Tibial nerve (tissue), 4 donors: ENCODE measurements at regions not wholly inside any gene's neighbourhood (a gene's known extent, or its start where the extent isn't known, plus 50 kb on each side); places are given as distances from the start of the nearest gene placed in this dataset.
A peak's percentile ranks its signal among the peaks of the same experiment; 100 is the strongest.

Experiments
- DNase-seq, 2 donors: peaks; one replicate each; pipeline ENCODE4 v3.0.0-alpha.2; 2019; ENCODE audit warnings: low spot score in 2 of 2
- H3K27ac ChIP-seq, 4 donors: fragments of 200-600 bp; sonication (generic) in 3 of 4; one replicate each; pipeline ENCODE4 v1.5.1; 2017 to 2019; ENCODE audit warnings: mild to moderate bottlenecking in 1 of 4
- H3K27me3 ChIP-seq, 2 donors: fragments of 200-600 bp; sonication (generic) in 1 of 2; one replicate each; pipeline versions ENCODE4 v1.5.1 to v1.6.0; 2017 to 2019
- H3K36me3 ChIP-seq, 3 donors: fragments of 200-600 bp; sonication (generic); one replicate each; pipeline ENCODE4 v1.5.1; 2018 to 2019
- H3K4me1 ChIP-seq, 4 donors: fragments of 200-600 bp; sonication (generic) in 3 of 4; one replicate each; pipeline ENCODE4 v1.5.1; 2017 to 2019
- H3K4me3 ChIP-seq, 4 donors: fragments of 200-600 bp; sonication (generic) in 3 of 4; one replicate each; pipeline ENCODE4 v1.5.1; 2017 to 2019; ENCODE audit warnings: mild to moderate bottlenecking in 1 of 4, moderate library complexity in 1 of 4
- H3K9me3 ChIP-seq, 4 donors: fragments of 200-600 bp; sonication (generic) in 3 of 4; one replicate each; pipeline ENCODE4 v1.5.1; 2017 to 2019
- EP300 ChIP-seq, 2 donors: sonication (generic); formaldehyde crosslinking; IDR thresholded peaks; one replicate each; pipeline ENCODE4 v1.6.1; 2017; ENCODE audit warnings: antibody characterized with exemption in 2 of 2, mild to moderate bottlenecking in 1 of 2
- POLR2A ChIP-seq, 2 donors: fragments of 450-650 bp; IDR thresholded peaks; one replicate each; pipeline ENCODE4 v1.6.1; 2017; ENCODE audit warnings: antibody characterized with exemption in 2 of 2, mild to moderate bottlenecking in 2 of 2, moderate library complexity in 2 of 2
- WGBS, 2 donors: methylation state at CpG; one replicate each; pipeline ENCODE4 v1.1.5; 2018; 5-methylcytosine and 5-hydroxymethylcytosine counted together
- TF ChIP-seq, protein P1 (sequence below), 5 experiments: fragments of 200-600 bp in 3 of 5; fragments of 450-650 bp in 2 of 5; sonication (generic) in 3 of 5; IDR thresholded peaks; one replicate each; pipeline ENCODE4 v1.5.1; 2016 to 2019; ENCODE audit warnings: antibody characterized with exemption in 5 of 5, mild to moderate bottlenecking in 3 of 5, moderate library complexity in 2 of 5

DNA sequence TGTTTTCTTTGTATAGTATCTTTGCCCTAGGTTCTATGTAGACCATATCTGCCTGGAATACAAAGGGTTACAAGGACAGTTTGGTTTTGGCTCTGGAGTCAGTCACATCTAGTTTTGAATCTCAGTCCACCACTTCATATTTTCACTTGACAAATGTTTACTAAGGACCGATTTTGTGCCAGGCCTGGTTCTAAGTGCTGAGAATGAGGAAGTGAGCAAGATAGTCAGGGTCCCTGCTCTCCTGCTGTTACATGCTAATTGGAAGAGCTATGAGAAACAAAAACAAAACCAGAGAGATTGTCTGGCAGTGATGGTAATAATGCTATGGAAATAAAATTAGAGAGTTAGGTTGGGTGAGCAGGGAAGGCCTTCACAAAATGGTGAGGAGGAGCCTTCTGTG, 66.1 kb upstream of the ARHGAP20 start:
- peak overlapping the region in 1 of 4 donors; percentile 63 for H3K27ac ChIP-seq
- H3K4me1 ChIP-seq, result peaks cover 0 to 19% (median 2%) of the 10 kb centered on the region in 4 donors
- 41 to 52% methylated on average over 1 of the region's 1 CpG for WGBS, 2 donors
- no peaks in the 10 kb centered on the region for H3K36me3 ChIP-seq
- TF ChIP-seq POLR2A (IDR thresholded peaks at IDR 0.05) (no peak), EP300 (IDR thresholded peaks at IDR 0.05) (no peak)
- TF ChIP-seq, protein P1, sequence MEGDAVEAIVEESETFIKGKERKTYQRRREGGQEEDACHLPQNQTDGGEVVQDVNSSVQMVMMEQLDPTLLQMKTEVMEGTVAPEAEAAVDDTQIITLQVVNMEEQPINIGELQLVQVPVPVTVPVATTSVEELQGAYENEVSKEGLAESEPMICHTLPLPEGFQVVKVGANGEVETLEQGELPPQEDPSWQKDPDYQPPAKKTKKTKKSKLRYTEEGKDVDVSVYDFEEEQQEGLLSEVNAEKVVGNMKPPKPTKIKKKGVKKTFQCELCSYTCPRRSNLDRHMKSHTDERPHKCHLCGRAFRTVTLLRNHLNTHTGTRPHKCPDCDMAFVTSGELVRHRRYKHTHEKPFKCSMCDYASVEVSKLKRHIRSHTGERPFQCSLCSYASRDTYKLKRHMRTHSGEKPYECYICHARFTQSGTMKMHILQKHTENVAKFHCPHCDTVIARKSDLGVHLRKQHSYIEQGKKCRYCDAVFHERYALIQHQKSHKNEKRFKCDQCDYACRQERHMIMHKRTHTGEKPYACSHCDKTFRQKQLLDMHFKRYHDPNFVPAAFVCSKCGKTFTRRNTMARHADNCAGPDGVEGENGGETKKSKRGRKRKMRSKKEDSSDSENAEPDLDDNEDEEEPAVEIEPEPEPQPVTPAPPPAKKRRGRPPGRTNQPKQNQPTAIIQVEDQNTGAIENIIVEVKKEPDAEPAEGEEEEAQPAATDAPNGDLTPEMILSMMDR (IDR thresholded peaks at IDR 0.05), result no peak
- no peaks in the 10 kb centered on the region for H3K27me3 ChIP-seq
- DNase-seq, result no peak
- H3K4me3 ChIP-seq, result no peak overlapping the region
- H3K9me3 ChIP-seq, result peaks cover 0 to 13% (median 1%) of the 10 kb centered on the region in 4 donors

DNA sequence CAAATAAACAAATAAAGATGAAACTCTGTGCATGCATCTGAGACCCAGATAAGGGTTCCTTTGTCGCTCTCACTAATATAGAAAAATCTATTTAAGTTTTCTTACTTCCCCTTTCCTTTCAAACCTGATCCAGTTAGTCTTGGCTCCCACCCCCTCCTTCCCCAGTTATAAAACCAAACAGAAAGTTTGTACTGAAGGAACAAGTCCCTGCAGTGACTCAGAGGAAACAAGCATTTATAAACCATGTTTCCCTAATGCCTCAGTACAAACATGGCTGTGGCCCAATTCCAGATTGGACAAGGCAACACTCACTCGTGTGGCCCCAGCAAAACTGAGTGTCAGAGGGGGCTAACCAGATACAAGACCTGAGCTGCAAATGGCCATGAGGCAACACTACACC, 65.5 kb upstream of the ARHGAP20 start:
- WGBS, 2 donors, result 28 to 38% methylated on average over 2 of the region's 2 CpGs
- H3K36me3 ChIP-seq, result no peaks in the 10 kb centered on the region

DNA sequence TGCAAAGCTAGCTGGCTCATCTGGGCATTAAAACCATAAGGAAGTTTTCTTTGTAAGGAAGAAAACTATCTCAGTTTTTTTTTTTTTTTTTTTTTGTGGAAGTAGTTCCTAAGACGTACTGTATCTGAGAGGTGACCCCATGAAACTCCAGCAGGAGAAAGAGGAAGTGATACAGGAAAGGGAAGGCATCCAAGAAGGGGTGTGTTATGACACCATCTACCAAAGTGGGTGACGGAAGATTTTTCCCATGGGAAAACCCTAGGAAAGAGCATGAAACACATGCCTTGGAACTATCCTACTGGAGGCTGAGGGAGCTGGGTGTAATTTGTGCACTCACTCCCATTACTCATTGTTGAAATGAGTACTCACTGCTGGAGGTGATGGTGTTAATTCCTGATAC, 63.8 kb upstream of the ARHGAP20 start:
- peaks cover 0 to 10% (median 2%) of the 10 kb centered on the region in 4 donors for H3K4me1 ChIP-seq
- WGBS, 2 donors, result 62 to 72% methylated on average over 2 of the region's 2 CpGs

More for the DNA sequence above, 65.5 kb upstream of the ARHGAP20 start:
- Histone ChIP-seq H3K27ac (peak overlapping the region in 1 of 4 donors; percentile 63), H3K4me1 (peaks cover 0 to 16% (median 2%) of the 10 kb centered on the region in 4 donors), H3K4me3 (no peak overlapping the region), H3K9me3 (peaks cover 0 to 13% (median 1%) of the 10 kb centered on the region in 4 donors), H3K27me3 (no peaks in the 10 kb centered on the region)
- DNase-seq, result peak in 1 of 2 donors; percentile 31
- no peak for TF ChIP-seq POLR2A (IDR thresholded peaks at IDR 0.05)
- TF ChIP-seq EP300 (IDR thresholded peaks at IDR 0.05), result peak in 1 of 2 donors; percentile 6

DNA sequence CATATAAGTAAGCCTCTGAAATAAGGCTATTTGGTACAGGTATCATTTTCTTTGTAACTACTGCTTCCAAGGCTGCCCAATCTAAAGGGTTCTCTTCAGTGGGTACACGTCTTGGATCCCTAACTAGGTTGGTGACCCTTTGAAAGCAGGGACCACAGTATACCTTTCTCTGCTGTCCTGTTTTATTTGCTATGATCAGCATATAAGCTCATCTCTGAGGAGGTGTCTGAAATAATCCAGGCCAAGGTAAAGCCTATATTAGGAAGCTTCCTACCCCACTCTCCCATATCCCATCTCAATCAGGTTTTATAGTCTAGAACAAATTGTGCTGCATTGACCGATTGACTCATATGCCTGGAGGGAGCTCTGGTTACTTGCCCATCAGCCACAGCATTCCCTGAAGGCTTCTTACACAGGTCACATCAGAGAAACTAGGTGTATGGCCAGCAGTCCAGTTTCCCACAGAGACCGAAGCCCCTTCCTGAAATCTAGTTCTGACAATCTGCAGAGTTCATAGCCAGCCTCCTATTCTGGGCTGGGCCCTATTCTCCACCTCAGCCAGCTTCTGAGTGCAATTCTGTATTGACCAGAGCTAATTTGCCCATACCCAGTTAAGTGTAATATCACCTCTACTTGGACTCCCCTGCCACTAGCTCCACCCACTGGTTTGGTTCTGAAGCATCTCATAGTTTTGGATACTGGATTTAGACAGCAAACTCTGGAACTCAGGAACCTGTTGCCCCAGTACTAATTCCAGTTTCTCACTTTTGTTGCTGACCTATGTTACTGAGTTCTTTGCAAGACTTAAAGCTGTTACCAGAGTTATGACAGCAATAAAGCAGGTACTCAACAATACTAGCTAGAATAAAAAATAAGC, 62.1 kb upstream of the ARHGAP20 start:
- TF ChIP-seq, protein P1 (IDR thresholded peaks at IDR 0.05), result no peak
- no peak for TF ChIP-seq POLR2A (IDR thresholded peaks at IDR 0.05)
- no peak for TF ChIP-seq EP300 (IDR thresholded peaks at IDR 0.05)
- no peaks in the 10 kb centered on the region for H3K36me3 ChIP-seq
- H3K27me3 ChIP-seq, result no peaks in the 10 kb centered on the region
- no peak for DNase-seq
- H3K9me3 ChIP-seq, result peaks cover 0 to 12% (median 1%) of the 10 kb centered on the region in 4 donors
- peaks cover 0 to 10% (median 2%) of the 10 kb centered on the region in 4 donors for H3K4me1 ChIP-seq
- H3K4me3 ChIP-seq, result no peak overlapping the region
- H3K27ac ChIP-seq, result no peak overlapping the region
- 90 to 91% methylated on average over 3 of the region's 3 CpGs for WGBS, 2 donors

More for the DNA sequence above, 63.8 kb upstream of the ARHGAP20 start:
- no peak overlapping the region for H3K4me3 ChIP-seq
- TF ChIP-seq POLR2A (IDR thresholded peaks at IDR 0.05), result no peak
- no peaks in the 10 kb centered on the region for H3K27me3 ChIP-seq
- H3K36me3 ChIP-seq, result no peaks in the 10 kb centered on the region
- H3K27ac ChIP-seq, result no peak overlapping the region
- peak in 1 of 2 donors; percentile 19 for DNase-seq
- H3K9me3 ChIP-seq, result peaks cover 0 to 13% (median 1%) of the 10 kb centered on the region in 4 donors

DNA sequence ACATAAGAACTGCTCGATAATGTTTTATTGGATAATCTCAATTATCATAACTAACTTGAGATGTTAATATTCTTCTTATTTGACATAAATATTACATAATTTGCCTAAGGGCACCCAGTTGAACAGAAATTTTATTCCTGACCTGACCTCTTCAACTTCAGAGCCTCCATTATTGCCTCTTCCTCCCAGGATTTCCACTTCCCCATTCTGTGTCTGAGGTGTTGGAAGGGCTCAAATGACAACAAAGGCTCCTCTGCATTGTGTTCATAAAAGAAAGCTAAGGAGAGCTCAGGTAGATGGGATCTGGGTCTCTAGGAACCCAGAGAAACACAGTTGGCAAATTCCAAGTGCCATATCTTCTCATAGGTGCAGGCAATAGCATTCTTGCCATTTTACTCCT, 61.2 kb upstream of the ARHGAP20 start:
- Histone ChIP-seq H3K27ac (no peak overlapping the region), H3K4me1 (peaks cover 0 to 10% (median 2%) of the 10 kb centered on the region in 4 donors), H3K27me3 (no peaks in the 10 kb centered on the region), H3K9me3 (peaks cover 0 to 2% (median 0%) of the 10 kb centered on the region in 4 donors), H3K36me3 (no peaks in the 10 kb centered on the region), H3K4me3 (no peak overlapping the region)
- TF ChIP-seq, protein P1 (IDR thresholded peaks at IDR 0.05), result no peak
- TF ChIP-seq POLR2A (IDR thresholded peaks at IDR 0.05), result no peak
- TF ChIP-seq EP300 (IDR thresholded peaks at IDR 0.05), result no peak
- 95 to 96% methylated on average over 1 of the region's 1 CpG for WGBS, 2 donors
- DNase-seq, result no peak

DNA sequence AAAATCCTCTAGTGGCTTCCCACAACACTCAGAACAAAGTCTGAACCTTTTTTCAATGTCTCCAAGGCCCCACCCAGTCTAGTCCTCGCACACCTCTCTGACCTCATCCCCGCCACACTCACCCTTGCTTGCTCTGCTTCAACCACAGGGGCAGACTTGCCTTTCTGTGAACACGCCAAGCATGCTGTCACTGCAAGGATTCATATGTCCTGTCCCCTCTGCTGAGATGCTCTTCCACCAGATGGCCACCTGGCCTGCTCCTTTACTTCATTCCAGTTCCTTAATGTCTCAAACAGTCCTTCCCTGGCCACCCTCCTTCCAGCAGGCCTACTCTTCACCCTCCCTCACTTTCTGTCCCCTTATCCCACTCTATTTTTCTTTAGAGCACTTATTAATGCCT, 60.6 kb upstream of the ARHGAP20 start:
- Histone ChIP-seq H3K4me1 (peaks cover 0 to 7% (median 0%) of the 10 kb centered on the region in 4 donors), H3K27me3 (no peaks in the 10 kb centered on the region), H3K4me3 (no peak overlapping the region), H3K36me3 (no peaks in the 10 kb centered on the region), H3K27ac (no peak overlapping the region), H3K9me3 (no peaks in the 10 kb centered on the region)
- DNase-seq, result no peak
- 97 to 98% methylated on average over 3 of the region's 3 CpGs for WGBS, 2 donors
- TF ChIP-seq POLR2A (IDR thresholded peaks at IDR 0.05) (no peak), EP300 (IDR thresholded peaks at IDR 0.05) (no peak)
- TF ChIP-seq, protein P1 (IDR thresholded peaks at IDR 0.05), result no peak
